HEK293 (cell line): ENCODE measurements at regions not wholly inside any gene's neighbourhood (a gene's known extent, or its start where the extent isn't known, plus 50 kb on each side); places are given as distances from the start of the nearest gene placed in this dataset.

Experiments
- CTCF ChIA-PET: fragments of 350-600 bp; formaldehyde crosslinking; extraction: SDS; loops from one replicate; lab custom pipeline; 2021; ENCODE audit warnings: antibody characterized with exemption; lab: Yijun Ruan, JAX
- POLR2A ChIA-PET: fragments of 300-600 bp; formaldehyde crosslinking; extraction: SDS; loops from one replicate; lab custom pipeline; 2020; ENCODE audit warnings: antibody characterized with exemption, inconsistent platforms; lab: Yijun Ruan, JAX
- H3K27ac ChIP-seq: fragments of 200-500 bp; sonication (Bioruptor generic); 2 replicates; pipeline ENCODE4 v1.5.1; 2014; ENCODE audit warnings: low read depth, low read length, control low read depth, inconsistent platforms; ENCODE audit errors: extremely low read depth
- H3K36me3 ChIP-seq, 2 experiments: fragments of 200-500 bp in 1 of 2; sonication (Bioruptor generic) in 1 of 2; 1 replicate in 1 of 2; 2 replicates in 1 of 2; pipeline ENCODE4 v1.5.1; 2014 to 2017; ENCODE audit warnings: inconsistent platforms in 2 of 2, low read length in 2 of 2; ENCODE audit not compliant: control insufficient read depth in 2 of 2, insufficient read depth in 1 of 2
- H3K4me1 ChIP-seq: fragments of 200-500 bp; sonication (Bioruptor generic); 2 replicates; pipeline ENCODE4 v1.5.1; 2014; ENCODE audit warnings: mild to moderate bottlenecking, low read length, inconsistent platforms; ENCODE audit not compliant: control insufficient read depth, insufficient read depth
- H3K4me3 ChIP-seq: 2 replicates; pipeline ENCODE4 v1.5.1; 2011; ENCODE audit warnings: low read depth, mild to moderate bottlenecking, control low read depth, low read length, moderate library complexity
- H3K9me3 ChIP-seq: fragments of 200-500 bp; sonication (Bioruptor generic); 2 replicates; pipeline ENCODE4 v1.5.1; 2014; ENCODE audit warnings: low read depth, low read length, inconsistent platforms; ENCODE audit not compliant: control insufficient read depth, insufficient read depth
- ATF2 ChIP-seq: fragments of 450-650 bp; formaldehyde crosslinking; IDR thresholded peaks from 2 replicates; pipeline ENCODE4 v1.5.1; 2016; ENCODE audit warnings: missing biosample characterization, missing genetic modification characterization, low read depth
- GLI2 ChIP-seq: fragments of 450-650 bp; formaldehyde crosslinking; IDR thresholded peaks from 2 replicates; pipeline ENCODE4; 2017; ENCODE audit warnings: missing biosample characterization, missing genetic modification characterization, low read depth, borderline replicate concordance
- HOXC10 ChIP-seq: sonication (generic); formaldehyde crosslinking; IDR thresholded peaks from 2 replicates; pipeline ENCODE4 v1.8.1; 2023; ENCODE audit warnings: mild to moderate bottlenecking, missing genetic modification reagents
- HOXD13 ChIP-seq: sonication (generic); formaldehyde crosslinking; IDR thresholded peaks from 2 replicates; pipeline ENCODE4 v1.8.0; 2022; ENCODE audit warnings: missing genetic modification reagents, borderline replicate concordance
- KLF10 ChIP-seq: fragments of 450-650 bp; IDR thresholded peaks from 2 replicates; pipeline ENCODE4 v1.5.1; 2018; ENCODE audit warnings: missing biosample characterization, mild to moderate bottlenecking, missing genetic modification characterization
- KLF17 ChIP-seq: fragments of 450-650 bp; formaldehyde crosslinking; IDR thresholded peaks from 2 replicates; pipeline ENCODE4 v1.5.1; 2016; ENCODE audit warnings: missing biosample characterization, missing genetic modification characterization
- PRDM4 ChIP-seq: fragments of 450-650 bp; formaldehyde crosslinking; IDR thresholded peaks from 2 replicates; pipeline ENCODE4 v1.5.1; 2017; ENCODE audit warnings: missing biosample characterization, missing genetic modification characterization
- WT1 ChIP-seq: fragments of 450-650 bp; formaldehyde crosslinking; IDR thresholded peaks from 2 replicates; pipeline ENCODE4 v1.5.1; 2016; ENCODE audit warnings: missing biosample characterization, missing genetic modification characterization
- ZNF169 ChIP-seq: fragments of 450-650 bp; formaldehyde crosslinking; IDR thresholded peaks from 2 replicates; pipeline ENCODE4 v1.5.1; 2016; ENCODE audit warnings: missing biosample characterization, missing genetic modification characterization
- ZNF23 ChIP-seq: fragments of 450-650 bp; formaldehyde crosslinking; IDR thresholded peaks from 2 replicates; pipeline ENCODE4 v1.5.1; 2016; ENCODE audit warnings: missing biosample characterization, missing genetic modification characterization, borderline replicate concordance
- ZNF26 ChIP-seq: fragments of 450-650 bp; formaldehyde crosslinking; IDR thresholded peaks from 2 replicates; pipeline ENCODE4 v1.5.1; 2016; ENCODE audit warnings: missing biosample characterization, missing genetic modification characterization
- ZNF394 ChIP-seq: fragments of 450-650 bp; formaldehyde crosslinking; IDR thresholded peaks from 2 replicates; pipeline ENCODE4 v1.5.1; 2016; ENCODE audit warnings: missing biosample characterization, missing genetic modification characterization, mild to moderate bottlenecking, moderate library complexity, borderline replicate concordance
- ZNF404 ChIP-seq: fragments of 450-650 bp; formaldehyde crosslinking; IDR thresholded peaks from 2 replicates; pipeline ENCODE4 v1.5.1; 2017; ENCODE audit warnings: missing biosample characterization, missing genetic modification characterization
- ZNF513 ChIP-seq: fragments of 450-650 bp; IDR thresholded peaks from 2 replicates; pipeline ENCODE4 v1.5.1; 2018; ENCODE audit warnings: missing biosample characterization, missing genetic modification characterization
- ZSCAN16 ChIP-seq: fragments of 450-650 bp; formaldehyde crosslinking; IDR thresholded peaks from 2 replicates; pipeline ENCODE4 v1.5.1; 2016; ENCODE audit warnings: missing biosample characterization, missing genetic modification characterization

GRCh38 chr2:125591954-125592353 is 1064.0 kb upstream of the GYPC start (continued):
- TF ChIP-seq KLF10 (tag by site-specific recombination) (no peak), KLF17 (tag by site-specific recombination) (no peak), ZNF26 (no peak), ZNF169 (tag by site-specific recombination) (no peak)

GRCh38 chr2:125593036-125593435 is 1062.9 kb upstream of the GYPC start:
- H3K4me1 ChIP-seq: no peaks in the 10 kb centered on the region
- H3K36me3 ChIP-seq: no peaks in the 10 kb centered on the region
- no peak for TF ChIP-seq ZNF513 (tag by site-specific recombination)
- TF ChIP-seq PRDM4 (tag by site-specific recombination): no peak
- no peak for TF ChIP-seq ZSCAN16
- TF ChIP-seq WT1 (tag by site-specific recombination): no peak
- H3K9me3 ChIP-seq: no peaks in the 10 kb centered on the region
- H3K4me3 ChIP-seq: no peak overlapping the region
- ChIA-PET POLR2A (no interaction called here), CTCF (no interaction called here)
- no peak overlapping the region for H3K27ac ChIP-seq

GRCh38 chr2:125596612-125597011 is 1059.3 kb upstream of the GYPC start:
- no peaks in the 10 kb centered on the region for H3K36me3 ChIP-seq
- H3K4me3 ChIP-seq: no peak overlapping the region
- no peaks in the 10 kb centered on the region for H3K4me1 ChIP-seq
- no peaks in the 10 kb centered on the region for H3K9me3 ChIP-seq
- no peak for TF ChIP-seq ZNF394 (tag by site-specific recombination)
- no peak for TF ChIP-seq ATF2 (tag by site-specific recombination)
- TF ChIP-seq HOXC10 (CRISPR knock-in tag): no peak
- no peak for TF ChIP-seq ZNF23 (tag by site-specific recombination)
- TF ChIP-seq GLI2 (tag by site-specific recombination): no peak
- TF ChIP-seq ZNF404 (tag by site-specific recombination): no peak
- TF ChIP-seq HOXD13: no peak
- H3K27ac ChIP-seq: no peak overlapping the region
- ChIA-PET CTCF (no interaction called here), POLR2A (no interaction called here)
